ENCODE measurements at regions not wholly inside any gene's neighbourhood (a gene's known extent, or its start where the extent isn't known, plus 50 kb on each side); places are given as distances from the start of the nearest gene placed in this dataset.

DNA sequence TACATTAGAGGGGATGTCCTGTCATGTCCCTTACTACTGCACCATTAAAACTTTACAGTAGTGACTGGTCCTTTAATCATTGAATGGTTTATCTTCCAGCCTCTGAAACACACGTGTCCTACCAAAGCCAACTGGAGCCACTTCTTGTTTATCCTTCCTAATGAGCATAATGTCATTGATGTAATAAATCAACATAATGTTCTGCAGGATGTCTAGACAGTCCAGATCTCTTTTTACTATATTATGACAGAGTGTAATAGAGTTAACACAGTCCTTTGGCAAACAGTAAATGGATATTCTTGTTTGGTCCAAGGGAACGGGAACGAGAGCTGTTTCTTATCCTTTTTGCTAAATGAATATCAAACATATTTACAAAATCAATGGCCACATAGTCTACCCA, 88.1 kb upstream of the PTPRD start:
- TF ChIP-seq, protein P1, sequence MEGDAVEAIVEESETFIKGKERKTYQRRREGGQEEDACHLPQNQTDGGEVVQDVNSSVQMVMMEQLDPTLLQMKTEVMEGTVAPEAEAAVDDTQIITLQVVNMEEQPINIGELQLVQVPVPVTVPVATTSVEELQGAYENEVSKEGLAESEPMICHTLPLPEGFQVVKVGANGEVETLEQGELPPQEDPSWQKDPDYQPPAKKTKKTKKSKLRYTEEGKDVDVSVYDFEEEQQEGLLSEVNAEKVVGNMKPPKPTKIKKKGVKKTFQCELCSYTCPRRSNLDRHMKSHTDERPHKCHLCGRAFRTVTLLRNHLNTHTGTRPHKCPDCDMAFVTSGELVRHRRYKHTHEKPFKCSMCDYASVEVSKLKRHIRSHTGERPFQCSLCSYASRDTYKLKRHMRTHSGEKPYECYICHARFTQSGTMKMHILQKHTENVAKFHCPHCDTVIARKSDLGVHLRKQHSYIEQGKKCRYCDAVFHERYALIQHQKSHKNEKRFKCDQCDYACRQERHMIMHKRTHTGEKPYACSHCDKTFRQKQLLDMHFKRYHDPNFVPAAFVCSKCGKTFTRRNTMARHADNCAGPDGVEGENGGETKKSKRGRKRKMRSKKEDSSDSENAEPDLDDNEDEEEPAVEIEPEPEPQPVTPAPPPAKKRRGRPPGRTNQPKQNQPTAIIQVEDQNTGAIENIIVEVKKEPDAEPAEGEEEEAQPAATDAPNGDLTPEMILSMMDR (IDR thresholded peaks at IDR 0.05; ENCODE audit: low read depth, low read length): no peak
- no peak for DNase-seq (ENCODE audit: low read depth, low spot score)
- no peak overlapping the region for H3K4me3 ChIP-seq (ENCODE audit: low read depth, low read length)
- in situ Hi-C loops (cut with HindIII; ENCODE audit: low sequenced_read_pairs): no loop called here

GRCh38 chr9:10701906-10702305, 89.1 kb upstream of the PTPRD start:
- TF ChIP-seq, protein P1 (IDR thresholded peaks at IDR 0.05; ENCODE audit: low read depth, low read length): no peak
- no peak overlapping the region for H3K4me3 ChIP-seq (ENCODE audit: low read depth, low read length)
- in situ Hi-C loops (cut with HindIII; ENCODE audit: low sequenced_read_pairs): no loop called here
- no peak for DNase-seq (ENCODE audit: low read depth, low spot score)

- in situ Hi-C loops (cut with HindIII; ENCODE audit: low sequenced_read_pairs): no loop called here
Measured at GRCh38 chr9:10703139-10703538, 90.3 kb upstream of the PTPRD start.

GRCh38 chr9:10704720-10705119, 91.9 kb upstream of the PTPRD start:
- H3K4me3 ChIP-seq (ENCODE audit: low read depth, low read length): no peak overlapping the region
- DNase-seq (ENCODE audit: low read depth, low spot score): peak; percentile 61
- TF ChIP-seq, protein P1 (IDR thresholded peaks at IDR 0.05; ENCODE audit: low read depth, low read length): no peak
- in situ Hi-C loops (cut with HindIII; ENCODE audit: low sequenced_read_pairs): no loop called here

More at GRCh38 chr9:10703139-10703538, 90.3 kb upstream of the PTPRD start:
- TF ChIP-seq, protein P1 (IDR thresholded peaks at IDR 0.05; ENCODE audit: low read depth, low read length): no peak
- no peak for DNase-seq (ENCODE audit: low read depth, low spot score)
- no peak overlapping the region for H3K4me3 ChIP-seq (ENCODE audit: low read depth, low read length)

DNA sequence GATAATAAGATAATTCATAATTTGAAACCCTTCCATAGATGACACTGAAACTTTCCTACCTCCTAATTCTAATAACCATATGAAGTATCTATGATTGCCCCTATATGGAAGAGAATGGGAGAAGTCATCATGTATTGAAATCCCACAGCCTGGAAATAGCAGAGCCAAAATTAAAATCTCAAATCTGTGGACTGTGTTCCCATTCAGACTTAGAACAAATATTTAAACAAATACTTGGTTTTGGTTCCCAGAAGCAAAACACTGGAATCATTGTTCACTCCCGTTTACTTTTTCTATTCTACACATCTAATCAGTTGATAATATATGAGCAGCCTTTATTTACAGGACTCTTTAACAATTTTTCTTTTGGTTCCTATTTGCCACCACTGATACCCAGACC, 92.6 kb upstream of the PTPRD start:
- TF ChIP-seq, protein P1 (IDR thresholded peaks at IDR 0.05; ENCODE audit: low read depth, low read length): no peak
- in situ Hi-C loops (cut with HindIII; ENCODE audit: low sequenced_read_pairs): no loop called here
- no peak overlapping the region for H3K4me3 ChIP-seq (ENCODE audit: low read depth, low read length)
- no peak for DNase-seq (ENCODE audit: low read depth, low spot score)

GRCh38 chr9:10706788-10707187, 94.0 kb upstream of the PTPRD start:
- TF ChIP-seq, protein P1 (IDR thresholded peaks at IDR 0.05; ENCODE audit: low read depth, low read length): no peak
- no peak for DNase-seq (ENCODE audit: low read depth, low spot score)
- in situ Hi-C loops (cut with HindIII; ENCODE audit: low sequenced_read_pairs): no loop called here
- H3K4me3 ChIP-seq (ENCODE audit: low read depth, low read length): no peak overlapping the region

GRCh38 chr9:10721301-10721700, 108.5 kb upstream of the PTPRD start:
- DNase-seq (ENCODE audit: low read depth, low spot score): no peak
- no peak overlapping the region for H3K4me3 ChIP-seq (ENCODE audit: low read depth, low read length)
- in situ Hi-C loops (cut with HindIII; ENCODE audit: low sequenced_read_pairs): no loop called here
- TF ChIP-seq, protein P1 (IDR thresholded peaks at IDR 0.05; ENCODE audit: low read depth, low read length): no peak

Data from astrocyte of the spinal cord (primary cell).